Non-pigmented ciliary epithelial cell (primary cell): ENCODE measurements at regions not wholly inside any gene's neighbourhood (a gene's known extent, or its start where the extent isn't known, plus 50 kb on each side); places are given as distances from the start of the nearest gene placed in this dataset.
A peak's percentile ranks its signal among the peaks of the same experiment; 100 is the strongest.
"Not testable (repeated sequence)": the region's sequence is repeated elsewhere in the genome, so short reads cannot be mapped to it uniquely, and the experiment has no call there.

ENCODE experiments used
- DNase-seq: peaks from one replicate; pipeline ENCODE4 v3.0.0-alpha.2; 2010; ENCODE audit warnings: low read depth

GRCh38 chr1:100628631-100629081 lies 90.7 kb downstream of the GPR88 start:
- DNase-seq, result no peak

GRCh38 chr1:100629391-100629790 lies 90.2 kb upstream of the VCAM1 start:
- DNase-seq, result no peak

GRCh38 chr1:100631015-100631551 lies 88.5 kb upstream of the VCAM1 start:
- DNase-seq, result peak; percentile 95

GRCh38 chr1:100642826-100643225 lies 76.7 kb upstream of the VCAM1 start:
- DNase-seq, result no peak

- no peak for DNase-seq
These were observed 75.9 kb upstream of the VCAM1 start for GRCh38 chr1:100643471-100644196.

GRCh38 chr1:100646001-100646400 lies 73.5 kb upstream of the VCAM1 start:
- no peak for DNase-seq

- no peak for DNase-seq
These were observed 70.4 kb upstream of the VCAM1 start for GRCh38 chr1:100649146-100649545.

GRCh38 chr1:100657876-100658715 lies 61.4 kb upstream of the VCAM1 start:
- DNase-seq, result peak; percentile 5

- no peak for DNase-seq
These were observed 60.9 kb upstream of the VCAM1 start for GRCh38 chr1:100658716-100659026.

GRCh38 chr1:100661176-100661575 lies 58.4 kb upstream of the VCAM1 start:
- DNase-seq, result no peak

GRCh38 chr1:100668494-100668893 lies 51.0 kb upstream of the VCAM1 start:
- not testable (repeated sequence) for DNase-seq
